ENCODE measurements at regions not wholly inside any gene's neighbourhood (a gene's known extent, or its start where the extent isn't known, plus 50 kb on each side); places are given as distances from the start of the nearest gene placed in this dataset.

DNA sequence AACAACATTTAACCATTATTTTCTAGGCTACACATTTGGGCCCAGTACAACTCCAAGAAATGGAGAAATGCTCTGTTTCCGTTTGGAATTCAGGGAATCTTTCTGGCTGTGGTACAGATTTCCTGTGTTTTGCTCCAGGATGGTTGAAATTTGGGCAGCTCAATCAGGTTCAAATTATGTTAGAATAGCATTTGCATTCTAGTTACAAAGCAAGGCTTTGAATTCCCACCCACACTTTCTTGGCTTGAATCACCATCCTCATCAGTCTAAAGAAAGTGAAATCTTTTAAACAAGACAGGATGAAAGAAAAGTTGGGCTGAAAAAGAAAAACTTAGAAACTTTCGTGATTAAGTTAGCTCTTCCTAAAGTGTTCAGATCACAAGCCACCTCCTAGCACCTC lies 98.1 kb upstream of the VCX3B start:
- TF ChIP-seq, protein P1, sequence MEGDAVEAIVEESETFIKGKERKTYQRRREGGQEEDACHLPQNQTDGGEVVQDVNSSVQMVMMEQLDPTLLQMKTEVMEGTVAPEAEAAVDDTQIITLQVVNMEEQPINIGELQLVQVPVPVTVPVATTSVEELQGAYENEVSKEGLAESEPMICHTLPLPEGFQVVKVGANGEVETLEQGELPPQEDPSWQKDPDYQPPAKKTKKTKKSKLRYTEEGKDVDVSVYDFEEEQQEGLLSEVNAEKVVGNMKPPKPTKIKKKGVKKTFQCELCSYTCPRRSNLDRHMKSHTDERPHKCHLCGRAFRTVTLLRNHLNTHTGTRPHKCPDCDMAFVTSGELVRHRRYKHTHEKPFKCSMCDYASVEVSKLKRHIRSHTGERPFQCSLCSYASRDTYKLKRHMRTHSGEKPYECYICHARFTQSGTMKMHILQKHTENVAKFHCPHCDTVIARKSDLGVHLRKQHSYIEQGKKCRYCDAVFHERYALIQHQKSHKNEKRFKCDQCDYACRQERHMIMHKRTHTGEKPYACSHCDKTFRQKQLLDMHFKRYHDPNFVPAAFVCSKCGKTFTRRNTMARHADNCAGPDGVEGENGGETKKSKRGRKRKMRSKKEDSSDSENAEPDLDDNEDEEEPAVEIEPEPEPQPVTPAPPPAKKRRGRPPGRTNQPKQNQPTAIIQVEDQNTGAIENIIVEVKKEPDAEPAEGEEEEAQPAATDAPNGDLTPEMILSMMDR (conservative IDR thresholded peaks at IDR 0.05), result no peak
- no peak for TF ChIP-seq EZH2 (IDR thresholded peaks at IDR 0.05; ENCODE audit: low read depth)

Data from PC-9 (cell line).